GM21723 (cell line): ENCODE measurements at regions not wholly inside any gene's neighbourhood (a gene's known extent, or its start where the extent isn't known, plus 50 kb on each side); places are given as distances from the start of the nearest gene placed in this dataset.

Experiments
- ATAC-seq: cut with Tn5 transposase; IDR thresholded peaks from one replicate; pipeline ENCODE4 v1.9.1; 2021; ENCODE audit warnings: mild to moderate bottlenecking, moderate library complexity; ENCODE audit not compliant: unreplicated experiment

- no peak for ATAC-seq
Observed at GRCh38 chr18:25962919-25963318, 127.5 kb downstream of the SS18 start.

GRCh38 chr18:25962176-25962575 is 128.2 kb downstream of the SS18 start:
- no peak for ATAC-seq

- ATAC-seq, result no peak
Observed at GRCh38 chr18:25957017-25957416, 133.4 kb downstream of the SS18 start.

- no peak for ATAC-seq
Observed at GRCh38 chr18:25953111-25953510, 137.3 kb downstream of the SS18 start.

- no peak for ATAC-seq
Observed at GRCh38 chr18:25950321-25950720, 140.1 kb downstream of the SS18 start.

GRCh38 chr18:25946540-25946939 is 143.9 kb downstream of the SS18 start:
- ATAC-seq, result no peak

GRCh38 chr18:25935356-25935755 is 155.1 kb downstream of the SS18 start:
- no peak for ATAC-seq

- no peak for ATAC-seq
Observed at GRCh38 chr18:25931126-25931525, 159.3 kb downstream of the SS18 start.

GRCh38 chr18:25929787-25930186 is 160.6 kb downstream of the SS18 start:
- ATAC-seq, result no peak

GRCh38 chr18:25927830-25928229 is 162.6 kb downstream of the SS18 start:
- no peak for ATAC-seq

- ATAC-seq, result no peak
Observed at GRCh38 chr18:25923193-25923592, 167.2 kb downstream of the SS18 start.

GRCh38 chr18:25921677-25922421 is 168.6 kb downstream of the SS18 start:
- peak; percentile 80 for ATAC-seq

GRCh38 chr18:25915907-25916306 is 174.5 kb downstream of the SS18 start:
- ATAC-seq, result no peak

GRCh38 chr18:25898965-25899364 is 191.4 kb downstream of the SS18 start:
- ATAC-seq, result no peak

GRCh38 chr18:25896956-25897355 is 193.5 kb downstream of the SS18 start:
- ATAC-seq, result no peak

- ATAC-seq, result peak; percentile 84
Observed at GRCh38 chr18:25896178-25896780, 194.1 kb downstream of the SS18 start.

- no peak for ATAC-seq
Observed at GRCh38 chr18:25895518-25895917, 194.9 kb downstream of the SS18 start.

- no peak for ATAC-seq
Observed at GRCh38 chr18:25886283-25886682, 204.1 kb downstream of the SS18 start.

GRCh38 chr18:25883091-25883490 is 207.3 kb downstream of the SS18 start:
- no peak for ATAC-seq

- ATAC-seq, result no peak
Observed at GRCh38 chr18:25881149-25881548, 209.3 kb downstream of the SS18 start.

- no peak for ATAC-seq
Observed at GRCh38 chr18:25880441-25880840, 210.0 kb downstream of the SS18 start.

GRCh38 chr18:25876330-25876948 is 214.0 kb downstream of the SS18 start:
- no peak for ATAC-seq
